H9 (cell line): ENCODE measurements at regions not wholly inside any gene's neighbourhood (a gene's known extent, or its start where the extent isn't known, plus 50 kb on each side); places are given as distances from the start of the nearest gene placed in this dataset.

Experiments used
- DNase-seq: peaks from one replicate; pipeline ENCODE4 v3.0.0-alpha.2; 2017
- H2AFZ ChIP-seq: one replicate; pipeline ENCODE4 v1.6.1; 2013; ENCODE audit warnings: mild to moderate bottlenecking, low read length, control low read depth, moderate library complexity
- H2AK5ac ChIP-seq: 2 replicates; pipeline ENCODE4 v1.6.1; 2013; ENCODE audit warnings: low read length, control low read depth, mixed read lengths; ENCODE audit not compliant: insufficient read length
- H2BK120ac ChIP-seq: one replicate; pipeline ENCODE4 v1.6.1; 2013; ENCODE audit warnings: low read depth, mild to moderate bottlenecking, low read length, control low read depth, inconsistent platforms; ENCODE audit not compliant: poor library complexity, severe bottlenecking
- H2BK12ac ChIP-seq: 2 replicates; pipeline ENCODE4 v1.6.1; 2013; ENCODE audit warnings: low read length, control low read depth, mixed read lengths, low read depth; ENCODE audit not compliant: insufficient read length
- H2BK15ac ChIP-seq: 2 replicates; pipeline ENCODE4 v1.6.1; 2013; ENCODE audit warnings: low read depth, low read length, control low read depth
- H2BK20ac ChIP-seq: one replicate; pipeline ENCODE4 v1.6.1; 2013; ENCODE audit warnings: low read depth, mild to moderate bottlenecking, low read length, control low read depth, inconsistent platforms; ENCODE audit not compliant: poor library complexity, severe bottlenecking
- H2BK5ac ChIP-seq: 2 replicates; pipeline ENCODE4 v1.6.1; 2013; ENCODE audit warnings: low read length, control low read depth, mixed read lengths; ENCODE audit not compliant: insufficient read length
- H3K14ac ChIP-seq: 2 replicates; pipeline ENCODE4 v1.6.1; 2013; ENCODE audit warnings: low read length, control low read depth; ENCODE audit not compliant: insufficient read depth
- H3K18ac ChIP-seq: 2 replicates; pipeline ENCODE4 v1.6.1; 2013; ENCODE audit warnings: low read depth, mild to moderate bottlenecking, mixed read lengths, low read length, control low read depth; ENCODE audit not compliant: insufficient read length
- H3K23ac ChIP-seq: 2 replicates; pipeline ENCODE4 v1.6.1; 2013; ENCODE audit warnings: low read length, control low read depth, mixed read lengths, low read depth; ENCODE audit not compliant: insufficient read length
- H3K23me2 ChIP-seq: 2 replicates; pipeline ENCODE4 v1.6.1; 2013; ENCODE audit warnings: low read depth, mild to moderate bottlenecking, mixed read lengths, low read length, control low read depth; ENCODE audit not compliant: insufficient read length, poor library complexity, severe bottlenecking
- H3K27ac ChIP-seq: 2 replicates; pipeline ENCODE4 v1.5.1; 2013; ENCODE audit warnings: low read length, control low read depth, mixed read lengths, low read depth; ENCODE audit not compliant: insufficient read length
- H3K27me3 ChIP-seq: 2 replicates; pipeline ENCODE4 v1.6.1; 2013; ENCODE audit warnings: low read length, control low read depth, inconsistent platforms; ENCODE audit not compliant: insufficient read depth
- H3K4ac ChIP-seq: 2 replicates; pipeline ENCODE4 v1.6.1; 2013; ENCODE audit warnings: low read depth, mild to moderate bottlenecking, control low read depth, inconsistent platforms, low read length, moderate library complexity
- H3K4me1 ChIP-seq: 2 replicates; pipeline ENCODE4 v1.6.1; 2013; ENCODE audit warnings: low read length, control low read depth, inconsistent platforms; ENCODE audit not compliant: insufficient read depth
- H3K4me2 ChIP-seq: 2 replicates; pipeline ENCODE4 v1.6.1; 2013; ENCODE audit warnings: low read length, control low read depth, mixed read lengths; ENCODE audit not compliant: insufficient read length, insufficient read depth
- H3K56ac ChIP-seq: 2 replicates; pipeline ENCODE4 v1.6.1; 2013; ENCODE audit warnings: low read depth, mild to moderate bottlenecking, mixed read lengths, low read length, control low read depth; ENCODE audit not compliant: insufficient read length
- H3K79me1 ChIP-seq: 2 replicates; pipeline ENCODE4 v1.6.1; 2013; ENCODE audit warnings: low read depth, mild to moderate bottlenecking, moderate library complexity, low read length, control low read depth, inconsistent platforms; ENCODE audit not compliant: insufficient read depth, poor library complexity, severe bottlenecking
- H3K79me2 ChIP-seq: 2 replicates; pipeline ENCODE4 v1.6.1; 2013; ENCODE audit warnings: low read length, control low read depth, inconsistent platforms; ENCODE audit not compliant: insufficient read depth
- H3K9ac ChIP-seq: 2 replicates; pipeline ENCODE4 v1.6.1; 2013; ENCODE audit warnings: low read length, control low read depth, mixed read lengths; ENCODE audit not compliant: insufficient read length; ENCODE audit errors: extremely low read depth
- H3K9me3 ChIP-seq: one replicate; pipeline ENCODE4 v1.6.1; 2013; ENCODE audit warnings: low read depth, low read length, inconsistent platforms; ENCODE audit not compliant: control insufficient read depth
- H3T11ph ChIP-seq: one replicate; pipeline ENCODE4 v1.6.1; 2013; ENCODE audit warnings: mild to moderate bottlenecking, low read length, control low read depth, inconsistent platforms
- H4K20me1 ChIP-seq: one replicate; pipeline ENCODE4 v1.6.1; 2013; ENCODE audit not compliant: control insufficient read depth, insufficient read length, insufficient read depth
- H4K5ac ChIP-seq: 2 replicates; pipeline ENCODE4 v1.6.1; 2013; ENCODE audit warnings: low read depth, mild to moderate bottlenecking, mixed read lengths, low read length, control low read depth; ENCODE audit not compliant: insufficient read length
- H4K8ac ChIP-seq: replicated peaks from 2 replicates; pipeline ENCODE4 v1.6.1; 2013; ENCODE audit warnings: low read length, control low read depth, mixed read lengths, low read depth; ENCODE audit not compliant: insufficient read length
- H4K91ac ChIP-seq: 2 replicates; pipeline ENCODE4 v1.6.1; 2013; ENCODE audit warnings: low read depth, mild to moderate bottlenecking, moderate library complexity, mixed read lengths, low read length, control low read depth; ENCODE audit not compliant: insufficient read length
- H3K27ac Mint-ChIP-seq, 3 experiments: 2 replicates in 2 of 3; 3 replicates in 1 of 3; pipeline ENCODE4 v1.8.0; 2020 to 2021; ENCODE audit warnings: mixed read lengths in 3 of 3, mild to moderate bottlenecking in 1 of 3, moderate library complexity in 1 of 3
- H3K27me3 Mint-ChIP-seq: 2 replicates; pipeline ENCODE4 v1.8.0; 2021; ENCODE audit warnings: low read depth, mild to moderate bottlenecking, moderate library complexity, mixed read lengths
- H3K36me3 Mint-ChIP-seq, 3 experiments: 2 replicates in 2 of 3; 3 replicates in 1 of 3; pipeline ENCODE4 v1.8.0; 2020 to 2021; ENCODE audit warnings: low read depth in 3 of 3, mixed read lengths in 3 of 3; ENCODE audit not compliant: insufficient read depth in 1 of 3
- H3K4me1 Mint-ChIP-seq, 2 experiments: 2 replicates each; pipeline ENCODE4 v1.8.0; 2020; ENCODE audit warnings: mixed read lengths in 2 of 2
- H3K4me3 Mint-ChIP-seq, 2 experiments: 2 replicates in 1 of 2; 3 replicates in 1 of 2; pipeline ENCODE4 v1.8.0; 2020 to 2021; ENCODE audit warnings: mild to moderate bottlenecking in 2 of 2, mixed read lengths in 2 of 2, moderate library complexity in 1 of 2
- H3K9me3 Mint-ChIP-seq, 2 experiments: 2 replicates in 1 of 2; 3 replicates in 1 of 2; pipeline ENCODE4 v1.8.0; 2020; ENCODE audit warnings: mild to moderate bottlenecking in 2 of 2, mixed read lengths in 2 of 2, moderate library complexity in 1 of 2
- CTCF ChIP-seq: fragments of 200-600 bp; sonication (generic); conservative IDR thresholded peaks from 3 replicates; pipeline ENCODE4 v1.8.0; 2021; ENCODE audit warnings: antibody characterized with exemption, mild to moderate bottlenecking
- WGBS: extraction: QIAGEN DNeasy Blood & Tissue Kit; methylation state at CpG from one replicate; pipeline ENCODE4 v1.1.7; 2013; ENCODE audit warnings: missing lambda C conversion rate, low lambda C conversion rate, mixed read lengths; ENCODE audit not compliant: insufficient read length; ENCODE audit errors: extremely low coverage; 5-methylcytosine and 5-hydroxymethylcytosine counted together

DNA sequence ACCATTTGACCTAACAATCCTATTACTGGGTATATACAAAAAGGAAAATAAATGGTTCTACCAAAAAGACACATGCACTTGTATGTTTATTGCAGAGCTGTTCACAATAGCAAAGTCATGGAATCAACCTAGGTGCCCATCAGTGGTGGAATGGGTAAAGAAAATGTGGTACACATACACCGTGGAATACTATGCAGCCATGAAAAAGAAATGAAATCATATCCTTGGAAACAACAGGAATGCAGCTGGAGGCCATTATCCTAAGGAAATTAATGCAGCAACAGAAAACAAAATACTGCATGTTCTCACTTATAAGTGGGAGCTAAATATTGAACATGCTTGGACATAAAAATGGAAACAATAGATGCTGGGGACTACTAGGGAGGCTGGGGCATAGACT lies 534.1 kb upstream of the SGCD start:
- Histone ChIP-seq H2BK20ac (no peak overlapping the region), H3K4ac (no peak overlapping the region), H3K79me2 (no peaks in the 10 kb centered on the region), H3K4me2 (no peak overlapping the region), H3K27me3 (no peaks in the 10 kb centered on the region), H3K9me3 (no peaks in the 10 kb centered on the region), H3K18ac (no peak overlapping the region), H2BK5ac (no peak overlapping the region), H4K20me1 (no peaks in the 10 kb centered on the region), H4K5ac (no peak overlapping the region), H2AFZ (no peak overlapping the region), H2BK15ac (no peak overlapping the region), H4K8ac (no peak overlapping the region), H3K4me1 (no peaks in the 10 kb centered on the region), H3K56ac (no peak overlapping the region), H3K79me1 (no peaks in the 10 kb centered on the region), H3K23me2 (no peaks in the 10 kb centered on the region), H2AK5ac (no peak overlapping the region), H3K23ac (no peak overlapping the region), H2BK12ac (no peak overlapping the region), H3K14ac (no peak overlapping the region), H2BK120ac (no peak overlapping the region), H3K9ac (no peak overlapping the region), H3T11ph (no peak overlapping the region), H4K91ac (no peak overlapping the region), H3K27ac (no peak overlapping the region)
- no CpG with 5 or more reads among the region's 1 CpG for WGBS
- H3K36me3 Mint-ChIP-seq = peaks cover 8 to 20% (median 18%) of the 10 kb centered on the region in 3 experiments
- no peak overlapping the region for H3K27ac Mint-ChIP-seq
- H3K4me1 Mint-ChIP-seq = no peaks in the 10 kb centered on the region
- DNase-seq = no peak
- H3K9me3 Mint-ChIP-seq = peaks cover 30 to 46% of the 10 kb centered on the region in 2 experiments
- H3K4me3 Mint-ChIP-seq = no peak overlapping the region
- TF ChIP-seq CTCF = no peak
- H3K27me3 Mint-ChIP-seq = no peaks in the 10 kb centered on the region
